AG10803 (cell line): ENCODE measurements at regions not wholly inside any gene's neighbourhood (a gene's known extent, or its start where the extent isn't known, plus 50 kb on each side); places are given as distances from the start of the nearest gene placed in this dataset.

ENCODE experiments used
- DNase-seq: peaks from one replicate; pipeline ENCODE4 v3.0.0; 2010; ENCODE audit warnings: low read depth
- H3K4me3 ChIP-seq: 2 replicates; pipeline ENCODE4 v1.5.1; 2011; ENCODE audit warnings: mild to moderate bottlenecking, low read length, control low read depth
- CTCF ChIP-seq: conservative IDR thresholded peaks from 2 replicates; pipeline ENCODE4 v1.5.1; 2011; ENCODE audit warnings: mild to moderate bottlenecking, low read length, control low read depth, inconsistent platforms

DNA sequence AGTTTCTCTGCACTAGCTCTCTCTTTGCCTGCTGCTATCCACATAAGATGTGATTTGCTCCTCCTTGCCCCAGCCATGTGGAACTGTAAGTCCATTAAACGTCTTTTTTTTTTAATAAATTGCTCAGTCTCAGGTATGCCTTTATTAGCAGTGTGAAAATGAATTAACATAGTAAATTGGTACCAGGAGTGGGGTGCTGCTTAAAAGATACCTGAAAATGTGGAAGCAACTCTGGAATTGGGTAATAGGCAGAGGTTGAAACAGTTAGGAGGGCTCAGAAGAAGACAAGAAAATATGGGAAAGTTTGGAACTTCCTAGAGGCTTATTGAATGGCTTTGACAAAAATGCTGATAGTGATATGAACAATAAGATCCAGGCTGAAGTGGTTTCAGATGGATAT lies 159.8 kb downstream of the FSCB start:
- no peak for TF ChIP-seq CTCF
- DNase-seq: no peak
- no peak overlapping the region for H3K4me3 ChIP-seq

GRCh38 chr14:44341116-44341515 lies 166.0 kb downstream of the FSCB start:
- no peak overlapping the region for H3K4me3 ChIP-seq
- no peak for DNase-seq
- TF ChIP-seq CTCF: no peak

- no peak overlapping the region for H3K4me3 ChIP-seq
- TF ChIP-seq CTCF: no peak
- DNase-seq: no peak
Observed at GRCh38 chr14:44339862-44340261, 167.2 kb downstream of the FSCB start.

- no peak for TF ChIP-seq CTCF
- no peak for DNase-seq
- no peak overlapping the region for H3K4me3 ChIP-seq
Observed at GRCh38 chr14:44339231-44339630, 167.9 kb downstream of the FSCB start.

- TF ChIP-seq CTCF: no peak
- H3K4me3 ChIP-seq: no peak overlapping the region
- DNase-seq: no peak
Observed at GRCh38 chr14:44317441-44317746, 189.7 kb downstream of the FSCB start.

DNA sequence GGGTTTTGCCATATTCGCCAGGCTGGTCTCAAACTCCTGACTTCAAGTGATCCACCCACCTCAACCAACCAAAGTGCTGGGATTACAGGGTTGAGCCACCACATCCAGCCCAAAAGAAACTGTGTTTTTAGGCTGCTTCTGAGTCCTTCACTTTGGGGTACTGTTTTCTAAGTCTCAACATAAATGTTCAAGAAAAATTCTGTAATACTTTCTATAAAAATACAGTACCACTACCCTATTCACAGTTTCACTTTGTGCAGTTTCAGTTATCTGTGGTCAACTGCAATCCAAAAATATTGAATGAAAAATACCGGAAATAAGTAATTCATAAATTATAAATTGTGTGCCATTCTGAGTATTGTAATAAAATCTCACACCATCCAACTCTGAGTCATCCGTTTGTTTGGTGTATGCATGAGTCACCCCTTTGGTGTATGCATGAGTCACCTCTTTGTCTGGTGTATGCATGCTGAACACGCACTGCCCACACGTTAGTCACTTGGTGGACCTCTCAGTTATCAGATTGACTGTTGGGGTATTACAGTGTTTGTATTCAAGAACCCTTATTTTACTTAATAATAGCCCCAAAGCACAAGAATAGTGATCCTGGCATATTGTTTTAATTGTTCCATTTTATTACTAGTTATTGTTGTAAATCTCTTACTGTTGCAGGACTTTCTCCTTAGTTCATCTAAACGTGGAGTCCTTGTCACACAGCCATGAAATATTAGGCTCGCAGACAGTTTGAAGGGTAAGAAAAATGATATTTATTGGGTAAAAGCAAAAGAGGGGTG lies 190.2 kb downstream of the FSCB start:
- no peak overlapping the region for H3K4me3 ChIP-seq
- TF ChIP-seq CTCF: no peak
- peak; percentile 53 for DNase-seq

DNA sequence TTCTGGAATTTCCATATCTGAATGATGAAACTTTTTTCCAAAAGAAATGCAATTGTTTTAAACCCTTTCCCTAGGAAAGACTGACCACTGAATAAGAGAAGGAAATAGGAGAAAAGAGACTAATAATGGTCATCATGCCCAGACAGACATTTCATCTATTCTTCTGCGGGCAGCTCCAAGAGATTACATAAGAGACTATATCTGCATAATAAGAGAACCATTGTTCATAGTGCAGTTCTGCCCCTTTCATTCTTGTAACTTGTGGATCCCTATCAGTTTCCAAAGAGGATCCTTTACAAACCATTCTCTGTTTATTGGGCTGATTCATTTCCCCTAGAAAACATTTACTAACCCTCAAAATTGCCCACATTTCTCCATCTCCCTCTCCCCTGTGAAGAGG lies 197.8 kb downstream of the FSCB start:
- TF ChIP-seq CTCF: no peak
- H3K4me3 ChIP-seq: no peak overlapping the region
- DNase-seq: no peak
